SK-N-SH (cell line): ENCODE measurements at regions not wholly inside any gene's neighbourhood (a gene's known extent, or its start where the extent isn't known, plus 50 kb on each side); places are given as distances from the start of the nearest gene placed in this dataset.

Experiments
- CTCF ChIA-PET: fragments of 300-600, 350-600 bp; formaldehyde crosslinking; extraction: SDS; loops from one replicate; lab custom pipeline; 2021; lab: Yijun Ruan, JAX
- POLR2A ChIA-PET: fragments of 350-600 bp; sonication (Branson Sonifier 250); formaldehyde crosslinking; extraction: SDS; loops from one replicate; lab custom pipeline; 2020; ENCODE audit warnings: antibody characterized with exemption, inconsistent platforms; lab: Yijun Ruan, JAX
- DNase-seq: peaks from one replicate; pipeline ENCODE4 v3.0.0; 2012
- H2AFZ ChIP-seq: fragments of 200-600 bp; sonication (generic); 2 replicates; pipeline ENCODE4 v1.8.1; 2016; ENCODE audit warnings: antibody characterized with exemption, mild to moderate bottlenecking, low read depth
- H3F3A ChIP-seq: fragments of 200-600 bp; sonication (generic); replicated peaks from 2 replicates; pipeline ENCODE3; 2016; ENCODE audit warnings: antibody characterized with exemption, mild to moderate bottlenecking; ENCODE audit not compliant: insufficient read depth
- H3K27ac ChIP-seq, 2 experiments: fragments of 200-500 bp in 1 of 2; fragments of 200-600 bp in 1 of 2; sonication (Bioruptor generic) in 1 of 2; sonication (generic), shearing (Covaris generic) in 1 of 2; 2 replicates each; pipeline versions ENCODE4 v1.5.1 to v1.6.1; 2014 to 2016; ENCODE audit warnings: low read depth in 2 of 2, inconsistent platforms in 1 of 2, low read length in 1 of 2, mild to moderate bottlenecking in 1 of 2, mixed read lengths in 1 of 2
- H3K27me3 ChIP-seq: fragments of 200-600 bp; sonication (generic), shearing (Covaris generic); 2 replicates; pipeline ENCODE4 v1.6.1; 2016; ENCODE audit warnings: mixed run types; ENCODE audit not compliant: insufficient read depth
- H3K36me3 ChIP-seq, 2 experiments: fragments of 200-500 bp in 1 of 2; fragments of 200-600 bp in 1 of 2; sonication (Bioruptor generic) in 1 of 2; sonication (generic) in 1 of 2; replicated peaks in 1 of 2; 2 replicates each; pipeline versions ENCODE3 to v1.5.1; 2014 to 2016; ENCODE audit warnings: low read length in 1 of 2, mild to moderate bottlenecking in 1 of 2; ENCODE audit not compliant: insufficient read depth in 2 of 2, control insufficient read depth in 1 of 2
- H3K4me1 ChIP-seq, 2 experiments: fragments of 200-500 bp in 1 of 2; fragments of 200-600 bp in 1 of 2; sonication (Bioruptor generic) in 1 of 2; sonication (generic), shearing (Covaris generic) in 1 of 2; 2 replicates each; pipeline versions ENCODE4 v1.5.1 to v1.6.1; 2014 to 2016; ENCODE audit warnings: low read depth in 1 of 2, low read length in 1 of 2, mixed run types in 1 of 2; ENCODE audit not compliant: insufficient read depth in 2 of 2, control insufficient read depth in 1 of 2
- H3K4me2 ChIP-seq: fragments of 200-600 bp; sonication (generic), shearing (Covaris generic); 2 replicates; pipeline ENCODE4 v1.6.1; 2017; ENCODE audit warnings: mixed run types
- H3K4me3 ChIP-seq, 2 experiments: fragments of 200-500 bp in 1 of 2; fragments of 200-600 bp in 1 of 2; sonication (Bioruptor generic) in 1 of 2; sonication (generic), shearing (Covaris generic) in 1 of 2; 2 replicates each; pipeline versions ENCODE4 v1.5.1 to v1.8.1; 2014 to 2016; ENCODE audit warnings: low read depth in 2 of 2, inconsistent platforms in 1 of 2, low read length in 1 of 2, mild to moderate bottlenecking in 1 of 2, mixed read lengths in 1 of 2, moderate library complexity in 1 of 2
- H3K79me2 ChIP-seq: fragments of 200-600 bp; sonication (generic); 2 replicates; pipeline ENCODE4 v1.8.1; 2017; ENCODE audit warnings: mild to moderate bottlenecking; ENCODE audit not compliant: insufficient read depth
- H3K9ac ChIP-seq: fragments of 200-600 bp; sonication (generic); 2 replicates; pipeline ENCODE4 v1.6.1; 2017; ENCODE audit warnings: mixed run types
- H3K9me2 ChIP-seq: fragments of 200-600 bp; sonication (generic); 2 replicates; pipeline ENCODE4 v1.6.1; 2017; ENCODE audit warnings: mixed run types
- H3K9me3 ChIP-seq: fragments of 200-600 bp; sonication (generic); 2 replicates; pipeline ENCODE4 v1.6.1; 2017; ENCODE audit warnings: mixed run types, mild to moderate bottlenecking, moderate library complexity
- H4K20me1 ChIP-seq: fragments of 200-600 bp; sonication (generic); 2 replicates; pipeline ENCODE4 v1.6.1; 2017; ENCODE audit warnings: mild to moderate bottlenecking, mixed run types; ENCODE audit not compliant: insufficient read depth
- ELF1 ChIP-seq: IDR thresholded peaks from 2 replicates; pipeline ENCODE4 v1.4.0; 2012
- EP300 ChIP-seq, 2 experiments: IDR thresholded peaks; 2 replicates each; pipeline versions ENCODE4 v1.4.0 to v1.6.1; 2012; ENCODE audit warnings: borderline replicate concordance in 1 of 2, low read depth in 1 of 2, low read length in 1 of 2
- EZH2phosphoT487 ChIP-seq: fragments of 200-600 bp; sonication (generic); IDR thresholded peaks from 2 replicates; pipeline ENCODE4 v1.6.1; 2017; ENCODE audit warnings: low read depth, mixed run types, mild to moderate bottlenecking, antibody characterized with exemption, moderate library complexity, borderline replicate concordance
- FOXJ3 ChIP-seq: sonication (generic); formaldehyde crosslinking; IDR thresholded peaks from 2 replicates; pipeline ENCODE4 v1.5.1; 2020; ENCODE audit warnings: mild to moderate bottlenecking, missing genetic modification reagents
- FOXM1 ChIP-seq: IDR thresholded peaks from 2 replicates; pipeline ENCODE4 v1.4.0; 2012; ENCODE audit warnings: low read depth, mild to moderate bottlenecking
- GABPA ChIP-seq: IDR thresholded peaks from 2 replicates; pipeline ENCODE4 v1.4.0; 2012; ENCODE audit warnings: low read depth, mild to moderate bottlenecking
- MAX ChIP-seq: IDR thresholded peaks from 2 replicates; pipeline ENCODE4 v1.4.0; 2012; ENCODE audit warnings: low read depth
- MEF2A ChIP-seq: IDR thresholded peaks from 2 replicates; pipeline ENCODE4 v1.4.0; 2012; ENCODE audit warnings: low read depth, borderline replicate concordance
- NFIC ChIP-seq: IDR thresholded peaks from 2 replicates; pipeline ENCODE4 v1.4.0; 2012; ENCODE audit warnings: borderline replicate concordance
- RAD21 ChIP-seq: IDR thresholded peaks from 2 replicates; pipeline ENCODE4 v1.6.1; 2012; ENCODE audit warnings: mild to moderate bottlenecking, low read length
- RFX5 ChIP-seq: IDR thresholded peaks from 2 replicates; pipeline ENCODE4 v1.6.1; 2012; ENCODE audit warnings: mild to moderate bottlenecking, improper control_type of control experiment, low read length
- RXRA ChIP-seq: IDR thresholded peaks from 2 replicates; pipeline ENCODE4 v1.4.0; 2012; ENCODE audit warnings: low read depth, mild to moderate bottlenecking, borderline replicate concordance
- SMC3 ChIP-seq: IDR thresholded peaks from 2 replicates; pipeline ENCODE4 v1.6.1; 2012; ENCODE audit warnings: low read depth, low read length, improper control_type of control experiment
- TEAD4 ChIP-seq: IDR thresholded peaks from 2 replicates; pipeline ENCODE4 v1.4.0; 2012; ENCODE audit warnings: mild to moderate bottlenecking, borderline replicate concordance; ENCODE audit not compliant: insufficient read depth
- WGBS: methylation state at CpG from one replicate; pipeline ENCODE4 v1.1.6; 2017; ENCODE audit warnings: low lambda C conversion rate; 5-methylcytosine and 5-hydroxymethylcytosine counted together
- TF ChIP-seq, protein P1 (sequence below): fragments of 200-600 bp; sonication (generic); IDR thresholded peaks from 2 replicates; pipeline ENCODE4 v1.6.1; 2017; ENCODE audit warnings: antibody characterized with exemption, mild to moderate bottlenecking, moderate library complexity

GRCh38 chr2:78309460-78309859 lies 716.0 kb upstream of the REG3G start:
- no peak overlapping the region for H3K4me2 ChIP-seq
- no peaks in the 10 kb centered on the region for H3K9me3 ChIP-seq
- H3K27ac ChIP-seq: no peak overlapping the region
- H3K27me3 ChIP-seq: no peaks in the 10 kb centered on the region
- H3K79me2 ChIP-seq: no peaks in the 10 kb centered on the region
- H3K4me1 ChIP-seq: no peaks in the 10 kb centered on the region; a peak in 1 of 4 replicates
- ChIA-PET CTCF (no interaction called here), POLR2A (no interaction called here)
- no peak for DNase-seq
- H4K20me1 ChIP-seq: no peaks in the 10 kb centered on the region
- H3K36me3 ChIP-seq: no peaks in the 10 kb centered on the region
- no peak overlapping the region for H3K4me3 ChIP-seq
- H2AFZ ChIP-seq: no peak overlapping the region
- 15% methylated on average over 3 of the region's 3 CpGs for WGBS
- no peaks in the 10 kb centered on the region for H3F3A ChIP-seq
- no peaks in the 10 kb centered on the region for H3K9me2 ChIP-seq
- no peak for TF ChIP-seq RAD21
- no peak for TF ChIP-seq FOXJ3 (CRISPR knock-in tag)
- no peak for TF ChIP-seq RXRA
- no peak for TF ChIP-seq GABPA
- TF ChIP-seq MEF2A: no peak
- TF ChIP-seq FOXM1: no peak
- no peak for TF ChIP-seq ELF1
- H3K9ac ChIP-seq: no peak overlapping the region

GRCh38 chr2:78315368-78315767 lies 710.1 kb upstream of the REG3G start:
- Histone ChIP-seq H3K4me1 (no peaks in the 10 kb centered on the region; a peak in 1 of 4 replicates), H3K9me2 (no peaks in the 10 kb centered on the region), H3K36me3 (no peaks in the 10 kb centered on the region), H3K9me3 (no peaks in the 10 kb centered on the region), H3K4me2 (no peak overlapping the region), H3K79me2 (no peaks in the 10 kb centered on the region), H3K27ac (no peak overlapping the region), H3F3A (no peaks in the 10 kb centered on the region), H2AFZ (no peak overlapping the region), H4K20me1 (no peaks in the 10 kb centered on the region), H3K9ac (no peak overlapping the region), H3K27me3 (no peaks in the 10 kb centered on the region), H3K4me3 (no peak overlapping the region)
- DNase-seq: no peak
- no peak for TF ChIP-seq TEAD4
- TF ChIP-seq SMC3: no peak
- TF ChIP-seq RFX5: no peak
- TF ChIP-seq NFIC: no peak
- no peak for TF ChIP-seq RAD21
- TF ChIP-seq EP300 (IDR thresholded peaks at IDR 0.05; ENCODE audit: borderline replicate concordance in 1 of 2, low read depth in 1 of 2, low read length in 1 of 2): no peak
- no peak for TF ChIP-seq MAX
- TF ChIP-seq EZH2phosphoT487: no peak
- TF ChIP-seq, protein P1, sequence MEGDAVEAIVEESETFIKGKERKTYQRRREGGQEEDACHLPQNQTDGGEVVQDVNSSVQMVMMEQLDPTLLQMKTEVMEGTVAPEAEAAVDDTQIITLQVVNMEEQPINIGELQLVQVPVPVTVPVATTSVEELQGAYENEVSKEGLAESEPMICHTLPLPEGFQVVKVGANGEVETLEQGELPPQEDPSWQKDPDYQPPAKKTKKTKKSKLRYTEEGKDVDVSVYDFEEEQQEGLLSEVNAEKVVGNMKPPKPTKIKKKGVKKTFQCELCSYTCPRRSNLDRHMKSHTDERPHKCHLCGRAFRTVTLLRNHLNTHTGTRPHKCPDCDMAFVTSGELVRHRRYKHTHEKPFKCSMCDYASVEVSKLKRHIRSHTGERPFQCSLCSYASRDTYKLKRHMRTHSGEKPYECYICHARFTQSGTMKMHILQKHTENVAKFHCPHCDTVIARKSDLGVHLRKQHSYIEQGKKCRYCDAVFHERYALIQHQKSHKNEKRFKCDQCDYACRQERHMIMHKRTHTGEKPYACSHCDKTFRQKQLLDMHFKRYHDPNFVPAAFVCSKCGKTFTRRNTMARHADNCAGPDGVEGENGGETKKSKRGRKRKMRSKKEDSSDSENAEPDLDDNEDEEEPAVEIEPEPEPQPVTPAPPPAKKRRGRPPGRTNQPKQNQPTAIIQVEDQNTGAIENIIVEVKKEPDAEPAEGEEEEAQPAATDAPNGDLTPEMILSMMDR: no peak
- POLR2A ChIA-PET: no interaction called here
- CTCF ChIA-PET: no interaction called here
